ENCODE measurements at regions not wholly inside any gene's neighbourhood (a gene's known extent, or its start where the extent isn't known, plus 50 kb on each side); places are given as distances from the start of the nearest gene placed in this dataset.
"Not testable (repeated sequence)": the region's sequence is repeated elsewhere in the genome, so short reads cannot be mapped to it uniquely, and the experiment has no call there.

DNA sequence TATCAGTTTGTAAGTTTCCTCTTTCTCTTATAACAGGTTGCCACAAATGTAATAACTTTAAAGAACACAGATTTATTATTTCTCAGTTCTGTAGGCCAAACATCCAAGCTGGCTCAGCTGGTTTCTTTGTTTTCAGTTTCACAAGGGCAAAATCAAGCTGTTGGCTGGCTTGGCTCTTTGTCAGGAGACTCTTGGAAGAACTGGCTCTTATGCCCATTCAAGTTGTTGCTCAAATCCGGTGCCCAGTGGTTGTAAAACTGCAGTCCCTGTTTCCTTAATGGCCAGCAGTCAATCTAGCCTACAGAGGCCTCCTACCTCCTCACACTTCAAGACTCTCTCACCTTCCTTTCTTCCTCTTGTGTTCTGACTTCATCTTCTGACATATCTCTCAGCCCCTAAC lies 1171.0 kb downstream of the MRPL39 start:
- DNase-seq: no peak

DNA sequence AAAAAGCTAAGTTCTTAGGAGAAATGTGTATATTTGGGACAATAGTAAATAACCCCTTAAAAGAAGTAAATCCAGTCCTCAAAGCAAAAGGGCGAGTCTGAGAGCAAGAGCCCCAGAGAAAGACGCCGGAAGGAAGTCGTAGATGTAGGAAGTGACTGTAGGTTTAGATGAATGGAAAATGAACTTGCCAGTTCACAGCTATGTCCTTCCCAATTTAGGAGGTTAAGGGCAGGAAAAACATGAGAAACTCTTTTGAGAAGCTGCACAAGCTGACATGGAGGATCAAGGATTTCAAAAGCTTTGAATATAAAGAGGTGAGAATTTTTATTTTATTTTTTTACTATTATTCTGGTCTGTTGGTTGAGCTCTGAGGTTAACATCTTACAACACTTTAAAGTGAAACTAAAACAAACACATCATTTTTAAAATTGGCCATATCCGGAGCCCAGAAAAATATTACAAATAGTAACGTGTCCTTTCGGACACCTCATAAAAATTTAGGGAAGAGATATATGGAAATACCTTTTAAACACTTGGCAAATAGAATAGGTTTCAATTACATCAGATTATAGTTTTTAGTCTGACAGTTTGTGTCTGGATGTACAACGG lies 1178.6 kb downstream of the MRPL39 start:
- DNase-seq: no peak

DNA sequence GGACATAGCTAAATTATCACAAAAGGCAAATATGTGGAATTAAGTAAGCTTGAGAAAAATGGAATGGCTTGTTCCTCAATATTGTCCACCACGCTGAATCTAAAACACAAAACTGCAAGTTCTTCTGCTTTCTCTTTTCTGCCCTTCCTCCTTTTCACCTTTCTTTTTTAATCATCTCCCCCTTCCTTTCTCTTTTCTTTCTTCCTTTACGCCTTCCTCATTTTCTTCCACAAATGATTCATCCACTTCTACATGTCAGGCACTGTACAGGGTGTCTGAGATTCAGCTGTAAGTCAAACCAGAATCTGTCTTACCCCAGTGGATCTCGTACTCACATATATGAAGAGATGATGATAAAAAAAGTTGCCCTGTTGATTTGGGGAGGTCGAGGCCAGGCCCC lies 1182.5 kb downstream of the MRPL39 start:
- DNase-seq: no peak

DNA sequence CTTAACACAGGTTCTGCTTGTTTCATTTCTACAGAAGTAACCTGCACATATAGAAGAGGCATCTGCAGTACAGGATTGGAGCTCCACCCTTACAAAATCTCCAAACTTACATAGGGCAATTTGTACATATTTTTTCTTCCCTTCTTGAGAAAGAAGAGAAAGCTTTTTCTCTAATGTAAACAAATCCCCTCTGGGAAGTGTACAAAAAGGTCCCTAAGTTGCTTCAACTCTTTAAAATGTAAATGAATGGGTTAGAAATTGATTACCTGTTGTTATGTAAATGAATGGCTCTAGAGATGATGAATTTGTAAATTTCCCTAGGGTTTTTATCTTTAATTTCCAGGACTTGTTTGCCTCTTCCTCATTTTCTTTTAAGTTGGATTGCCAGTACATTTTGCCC lies 1183.7 kb downstream of the MRPL39 start:
- no peak for DNase-seq

DNA sequence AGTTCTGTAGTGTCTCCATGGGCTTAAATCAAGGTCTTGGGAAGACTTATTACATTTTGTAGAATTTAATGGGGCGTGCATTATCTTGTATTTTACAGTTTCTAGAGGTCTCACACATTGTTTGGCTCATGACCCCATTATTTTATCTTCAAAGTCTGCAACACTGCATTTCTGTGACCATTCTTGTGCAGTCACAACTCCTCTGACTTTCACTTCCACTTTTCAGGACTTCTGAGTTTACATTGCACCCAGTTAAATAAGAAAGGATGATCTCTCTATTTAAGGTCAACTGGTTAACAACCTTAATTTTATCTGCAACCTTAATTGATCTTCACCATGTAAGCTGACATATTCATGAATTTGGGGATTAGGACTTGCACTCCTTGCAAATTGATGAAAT lies 1186.6 kb downstream of the MRPL39 start:
- DNase-seq: no peak

DNA sequence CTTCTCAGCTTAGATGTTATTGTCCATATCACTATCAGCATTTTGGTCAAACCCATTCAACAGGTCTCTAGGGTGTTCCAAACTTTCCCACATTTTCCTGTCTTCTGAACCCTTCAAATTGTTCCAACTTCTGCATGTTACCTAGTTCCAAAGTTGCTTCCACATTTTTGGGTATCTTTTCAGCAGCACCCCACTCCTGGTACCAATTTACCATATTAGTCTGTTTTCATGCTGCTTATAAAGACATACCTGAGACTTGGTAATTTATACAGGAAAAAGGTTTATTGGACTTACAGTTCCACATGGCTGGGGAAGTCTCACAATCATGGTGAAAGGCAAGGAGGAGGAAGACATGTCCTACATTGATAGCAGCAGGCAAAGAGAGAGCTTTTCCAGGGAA lies 1187.6 kb downstream of the MRPL39 start:
- not testable (repeated sequence) for DNase-seq

DNA sequence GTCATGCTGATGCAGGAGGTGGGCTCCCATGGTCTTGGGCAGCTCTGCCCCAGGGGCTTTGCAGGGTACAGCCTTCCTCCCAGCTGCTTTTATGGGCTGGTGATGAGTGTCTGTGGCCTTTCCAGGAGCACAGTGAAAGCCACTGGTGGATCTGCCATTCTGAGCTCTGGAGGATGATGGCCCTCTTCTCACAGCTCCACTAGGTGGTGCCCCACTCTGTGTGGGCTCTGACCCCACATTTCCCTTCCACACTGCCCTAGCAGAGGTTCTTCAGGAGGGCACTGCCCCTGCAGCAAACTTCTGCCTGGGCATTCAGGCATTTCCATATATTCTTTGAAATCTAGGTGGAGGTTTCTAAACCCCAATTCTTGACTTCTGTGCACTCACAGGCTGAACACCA lies 1188.6 kb downstream of the MRPL39 start:
- no peak for DNase-seq

DNA sequence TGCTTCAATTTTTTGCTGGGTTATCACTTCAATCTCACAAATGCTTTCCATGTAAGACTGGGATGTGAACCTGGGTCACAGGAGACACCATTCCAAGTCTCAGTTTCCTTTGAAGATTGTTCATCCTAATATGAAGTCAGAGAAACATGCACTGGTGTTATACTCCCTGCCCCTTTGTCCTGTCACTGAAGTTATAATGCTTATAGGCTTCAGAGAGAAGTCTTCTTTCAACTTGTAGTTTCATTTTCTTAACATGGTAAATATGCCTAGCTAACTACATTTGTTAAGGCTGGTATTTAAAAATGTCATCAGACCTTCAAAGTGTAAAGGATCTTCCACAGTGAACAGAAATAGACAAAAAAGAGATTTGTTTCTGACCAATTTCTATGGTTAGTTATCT lies 1195.9 kb downstream of the MRPL39 start:
- DNase-seq: no peak

DNA sequence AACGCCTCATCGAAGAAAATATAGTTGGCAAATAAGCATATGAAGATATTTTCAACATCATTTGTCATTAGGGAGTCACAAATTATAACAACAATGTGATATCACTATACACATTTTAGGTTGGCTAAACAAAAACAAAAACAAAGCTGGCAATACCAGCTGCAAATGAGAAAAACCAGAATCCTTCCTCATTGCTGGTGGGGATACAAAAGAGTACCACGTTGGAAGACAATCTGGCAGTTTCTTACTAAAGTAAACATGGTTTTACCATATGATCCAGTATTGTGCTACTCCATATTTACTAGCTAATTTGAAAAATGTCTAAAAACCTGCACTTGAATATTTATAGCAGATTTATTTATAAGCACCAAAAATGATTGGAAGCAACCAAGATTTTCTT lies 1204.1 kb downstream of the MRPL39 start:
- DNase-seq: no peak

DNA sequence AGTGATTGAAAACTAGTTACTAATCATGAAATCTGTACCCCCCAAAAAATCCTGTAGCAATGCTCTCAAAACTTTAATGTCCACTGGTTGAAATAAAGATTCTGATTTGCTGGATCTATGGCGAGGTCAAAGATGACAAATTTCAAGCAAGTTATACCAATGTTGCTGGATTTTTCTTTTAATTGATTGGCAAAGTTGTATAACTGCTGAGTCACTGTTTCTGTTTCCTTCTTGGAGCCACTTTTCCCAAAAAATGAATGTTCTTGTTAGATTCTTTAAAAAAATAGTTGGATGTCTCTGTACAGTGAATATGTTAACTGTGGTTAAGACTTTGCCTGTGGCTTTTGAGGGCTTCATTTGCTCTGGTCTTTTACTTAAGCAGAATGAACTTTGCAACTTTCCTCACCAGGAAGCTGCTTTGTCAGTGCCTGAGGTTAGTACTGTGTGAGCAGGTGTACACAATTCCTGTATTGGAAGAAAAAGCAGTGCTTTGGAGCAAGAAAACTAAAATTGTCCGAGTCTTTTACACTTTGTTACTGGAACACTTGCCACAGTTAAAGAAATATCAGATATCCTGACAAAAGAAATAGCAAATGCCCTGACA lies 1211.9 kb downstream of the MRPL39 start:
- no peak for DNase-seq

DNA sequence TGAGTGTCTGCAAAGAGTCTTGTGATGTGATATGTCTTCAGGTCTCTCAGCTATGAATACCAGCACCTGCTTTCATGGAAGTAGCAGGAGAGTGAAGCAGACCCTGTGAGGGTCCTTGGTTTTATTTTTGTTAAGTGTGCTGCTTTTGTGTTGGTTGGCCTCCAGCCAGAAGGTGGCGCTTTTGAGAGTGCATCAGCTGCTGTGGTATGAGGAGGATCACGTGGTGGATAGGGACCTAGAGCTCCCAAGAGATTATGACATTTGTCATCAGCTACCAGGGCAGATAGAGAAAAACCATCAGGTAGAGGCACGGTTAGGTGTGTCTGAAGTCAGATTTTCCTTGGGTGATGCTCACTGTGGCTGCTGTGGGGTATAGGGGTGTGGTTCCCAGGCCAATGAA lies 1232.1 kb downstream of the MRPL39 start:
- peak in 1 of 4 experiments; percentile 0 for DNase-seq

DNA sequence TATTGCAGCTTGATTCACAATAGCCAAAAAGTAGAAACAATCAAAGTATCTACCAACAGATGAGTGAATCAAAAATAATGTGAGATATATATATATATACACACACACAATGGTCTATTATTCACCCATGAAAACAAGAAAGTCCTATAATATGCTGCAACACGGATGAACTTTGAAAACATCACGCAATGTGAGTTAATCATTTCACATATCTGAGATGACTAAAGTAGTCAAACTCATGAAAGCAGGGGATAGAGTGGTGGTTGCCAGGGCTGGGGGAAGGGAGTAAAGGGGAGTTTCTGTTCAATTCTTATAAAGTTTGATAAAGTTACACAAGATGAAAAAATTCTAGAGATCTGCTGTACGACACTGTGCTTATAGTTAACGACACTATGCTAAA lies 1234.8 kb downstream of the MRPL39 start:
- no peak for DNase-seq

DNA sequence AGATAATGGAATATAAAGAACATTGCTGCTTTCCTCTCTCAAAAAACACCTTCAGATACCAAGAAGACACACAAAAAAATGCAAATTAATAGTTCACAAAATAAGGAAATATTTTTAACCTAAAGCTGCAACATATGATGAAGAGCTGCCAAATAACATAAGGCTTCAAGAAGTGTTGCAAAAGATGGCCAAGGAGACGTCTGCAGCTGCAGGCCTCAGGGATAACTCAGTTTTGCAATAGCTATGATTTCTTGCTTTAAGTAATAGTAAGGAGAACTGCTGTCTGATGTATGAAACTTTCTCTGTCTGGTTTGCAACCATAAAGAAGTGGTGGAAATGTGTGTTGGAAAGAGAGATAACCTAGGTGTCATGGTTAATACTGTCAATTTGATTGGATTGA lies 1237.5 kb downstream of the MRPL39 start:
- DNase-seq: no peak

DNA sequence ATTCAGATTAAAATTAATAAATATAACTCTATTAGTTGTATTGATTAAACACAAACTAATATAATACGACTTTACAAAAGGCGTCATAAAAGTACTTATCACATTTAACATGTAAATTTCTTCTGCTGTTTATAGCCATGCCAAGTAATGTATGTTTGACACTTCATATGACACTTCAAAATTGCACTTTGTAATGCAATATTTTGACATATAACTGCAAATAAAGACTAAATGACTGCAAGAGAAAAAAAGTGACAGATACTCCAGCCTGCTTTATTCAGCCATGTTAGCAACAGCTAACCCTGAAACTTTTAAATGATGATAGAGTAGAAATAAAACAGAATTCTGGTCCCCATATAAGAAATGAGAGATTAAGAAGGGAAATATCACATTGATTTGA lies 1238.0 kb downstream of the MRPL39 start:
- DNase-seq: no peak

DNA sequence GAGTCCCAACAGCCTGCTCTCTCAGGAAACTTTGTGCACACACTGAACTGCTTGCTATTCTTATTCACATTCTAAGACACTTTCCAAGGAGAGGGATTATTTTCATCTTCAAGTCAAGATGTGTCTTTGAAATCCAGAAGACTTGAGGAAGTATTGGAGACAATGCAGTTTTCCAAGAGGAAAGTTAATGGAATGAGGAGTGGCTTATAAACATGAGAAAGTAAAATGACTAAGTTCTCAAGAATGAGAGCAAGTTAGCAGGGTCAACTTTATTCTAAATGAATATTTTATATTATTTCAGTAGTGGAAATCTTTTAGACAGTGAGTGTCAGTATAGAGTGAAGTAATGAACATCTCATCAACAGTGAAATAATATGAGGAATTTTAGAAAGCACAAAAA lies 1239.3 kb downstream of the MRPL39 start:
- DNase-seq: no peak

DNA sequence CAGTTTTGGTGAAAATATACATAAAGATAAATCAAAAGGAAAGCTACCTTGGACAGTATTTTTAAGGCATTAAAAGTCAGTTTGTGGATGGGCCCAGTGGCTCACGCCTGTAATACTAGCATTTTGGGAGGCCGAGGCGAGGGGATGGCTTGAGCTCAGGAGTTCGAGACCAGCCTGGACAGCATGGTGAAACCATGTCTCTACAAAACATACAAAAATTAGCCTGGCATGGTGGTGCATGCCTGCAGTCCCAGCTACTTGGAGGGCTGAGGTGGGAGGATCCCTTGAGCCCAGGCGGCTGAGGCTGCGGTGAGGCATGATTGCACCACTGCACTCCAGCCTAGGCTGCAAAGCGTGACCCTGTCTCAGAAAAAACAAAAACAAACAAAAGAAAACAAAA lies 1253.8 kb downstream of the MRPL39 start:
- no peak for DNase-seq

DNA sequence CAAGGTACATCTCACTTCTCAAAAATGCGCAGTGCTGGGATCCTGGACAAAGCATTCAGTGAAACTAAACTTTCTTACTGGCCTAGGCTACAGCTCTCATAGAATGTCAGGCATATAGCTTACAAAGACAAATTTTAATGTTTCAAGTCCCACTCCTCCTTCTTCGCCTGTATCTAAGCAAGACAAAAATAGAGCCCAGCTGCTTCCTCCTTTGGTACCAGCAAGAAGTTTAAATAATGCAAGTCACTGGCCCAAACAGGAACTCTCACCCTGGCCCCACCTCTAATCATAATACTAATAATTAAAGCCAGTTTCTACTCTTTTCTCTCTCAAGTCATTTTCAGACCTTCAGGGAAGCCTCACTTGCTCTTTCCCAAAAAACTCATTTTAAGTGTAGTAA lies 1267.9 kb downstream of the MRPL39 start:
- DNase-seq: no peak

DNA sequence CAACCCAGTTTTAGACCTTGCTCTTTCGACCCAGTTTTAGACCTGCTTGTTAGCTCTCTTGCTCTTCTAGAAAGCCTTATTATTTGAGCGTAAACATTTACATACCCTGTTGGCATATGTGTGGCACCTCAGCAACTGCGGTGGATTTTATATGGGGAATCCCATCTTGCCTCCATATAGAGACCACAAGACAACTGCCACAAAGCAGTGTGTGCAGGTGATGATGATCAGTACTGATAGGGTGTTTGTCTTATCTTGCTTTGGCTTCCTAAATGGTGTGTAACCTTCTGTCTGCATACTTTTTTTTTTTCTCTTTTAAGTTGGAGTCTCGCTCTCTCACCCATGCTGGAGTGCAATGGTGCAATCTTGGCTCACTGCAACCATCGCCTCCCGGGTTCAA lies 1270.8 kb downstream of the MRPL39 start:
- no peak for DNase-seq

DNA sequence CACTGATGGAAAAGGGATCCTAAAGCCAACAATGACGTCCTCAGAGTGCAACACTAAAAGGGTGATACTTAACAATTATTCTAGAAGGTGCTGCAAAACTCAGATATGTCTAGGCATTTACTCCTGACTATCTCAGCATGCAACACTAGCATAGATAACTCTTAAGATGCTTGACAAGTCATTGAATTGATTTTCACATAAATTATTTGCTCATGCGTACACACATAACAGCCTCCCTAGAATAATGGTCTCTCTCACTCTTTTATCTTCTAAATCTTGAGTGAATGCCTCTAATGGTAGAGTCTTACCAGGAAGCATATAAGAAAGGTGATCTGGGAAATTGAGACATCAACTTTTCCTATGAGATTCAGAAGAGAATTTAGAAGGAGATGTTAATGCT lies 1283.7 kb downstream of the MRPL39 start:
- DNase-seq: no peak

DNA sequence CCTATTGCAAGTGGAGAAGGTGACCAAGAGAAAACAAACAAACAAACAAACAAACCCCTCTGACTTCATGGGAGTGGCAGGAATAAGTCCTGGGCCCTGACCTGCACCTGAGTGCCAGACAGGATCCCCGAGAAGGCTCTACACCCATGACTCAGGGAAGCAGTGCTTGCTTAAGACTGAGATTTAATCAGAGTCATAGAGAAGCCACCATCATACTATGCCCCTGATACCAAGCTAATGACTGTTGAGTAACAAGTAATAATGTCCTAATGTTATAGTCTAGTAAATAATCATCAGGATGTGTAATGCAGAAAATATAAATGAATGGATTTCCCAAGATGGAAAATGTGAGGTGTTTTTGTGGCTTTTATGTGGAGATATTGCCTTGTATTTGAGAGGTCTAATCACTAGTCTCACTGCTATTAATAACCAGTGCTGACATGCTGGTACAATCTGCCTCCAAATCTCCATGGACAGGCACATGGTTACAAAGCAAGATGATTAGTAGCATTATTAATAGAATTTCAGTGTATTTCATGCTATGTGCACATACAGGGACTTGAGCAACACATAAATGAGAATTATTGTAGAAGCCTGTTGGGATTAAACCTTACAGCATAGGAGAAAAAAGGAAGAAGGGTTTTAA lies 1290.9 kb downstream of the MRPL39 start:
- DNase-seq: no peak

DNA sequence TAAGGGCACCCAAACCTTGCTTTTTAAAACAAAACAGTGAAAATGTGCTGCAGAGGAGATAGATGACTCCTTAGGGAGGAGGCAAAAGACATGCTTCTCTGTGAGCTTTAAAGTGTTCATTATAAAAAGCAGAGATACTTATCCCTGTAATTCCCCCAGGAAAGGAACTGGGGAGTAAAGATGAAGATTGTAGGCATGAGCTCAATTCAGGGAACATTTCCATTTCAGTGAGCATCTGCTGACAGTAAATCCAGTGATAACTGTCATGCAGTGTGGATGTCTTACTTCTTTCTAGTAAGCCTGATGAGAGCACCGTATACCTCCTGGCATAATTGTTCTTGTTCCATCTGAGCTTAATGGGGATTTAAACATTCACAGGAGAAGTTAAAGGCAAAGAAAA lies 1296.5 kb downstream of the MRPL39 start:
- DNase-seq: no peak

DNA sequence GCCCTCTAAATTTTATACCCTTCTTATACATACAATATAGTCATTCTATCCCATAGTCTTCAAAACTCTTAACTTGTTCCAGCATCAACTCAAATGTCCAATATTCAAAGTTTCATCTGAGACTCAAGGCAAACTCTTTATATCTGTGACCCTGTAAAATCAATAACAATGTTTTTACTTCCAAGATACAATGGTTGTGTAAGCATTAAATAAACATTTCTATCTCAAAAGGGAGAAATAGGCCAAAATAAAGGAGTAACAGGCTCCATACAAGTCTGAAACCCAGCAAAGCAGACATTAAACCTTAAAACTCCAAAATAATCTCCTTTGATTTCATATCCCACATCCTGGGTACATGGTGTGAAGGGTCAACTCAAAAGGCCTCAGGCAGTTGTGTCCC lies 1299.1 kb downstream of the MRPL39 start:
- DNase-seq: no peak

DNA sequence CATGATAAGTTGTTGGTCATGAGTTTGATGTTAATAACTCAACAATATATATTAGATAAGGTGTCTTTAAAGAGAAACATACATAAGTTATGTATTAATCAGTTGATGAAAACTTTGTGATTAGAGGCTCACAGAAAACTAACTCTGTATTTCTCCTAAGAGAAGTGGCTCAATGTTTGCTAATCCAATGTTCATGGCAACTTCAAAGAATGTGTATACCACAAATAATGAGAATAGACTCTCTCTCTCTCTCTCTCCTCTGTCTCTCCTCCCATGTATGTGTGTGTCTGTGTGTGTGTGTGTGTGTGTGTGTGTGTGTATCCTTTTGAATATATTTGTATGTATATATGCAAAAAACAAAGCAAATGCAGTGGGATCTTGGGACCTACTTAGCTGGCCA lies 1304.9 kb downstream of the MRPL39 start:
- no peak for DNase-seq

DNA sequence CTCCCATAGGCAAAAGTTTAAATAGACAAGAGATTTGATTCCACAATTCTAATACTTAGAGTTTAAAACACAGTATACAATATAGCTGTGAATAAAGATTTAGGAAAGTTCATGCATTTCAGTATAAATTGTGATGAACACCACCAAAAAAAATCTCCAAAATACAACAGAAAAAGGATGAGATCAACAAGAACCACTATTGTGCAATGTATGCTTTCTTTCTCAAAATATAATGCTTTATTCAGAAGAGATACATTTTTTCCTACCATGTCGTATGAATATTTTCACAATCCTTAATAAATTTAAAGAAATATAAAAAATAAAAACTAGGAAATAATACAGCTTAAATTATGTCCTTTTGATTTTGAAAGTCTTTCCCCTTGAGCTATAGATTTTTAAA lies 1309.2 kb downstream of the MRPL39 start:
- no peak for DNase-seq

DNA sequence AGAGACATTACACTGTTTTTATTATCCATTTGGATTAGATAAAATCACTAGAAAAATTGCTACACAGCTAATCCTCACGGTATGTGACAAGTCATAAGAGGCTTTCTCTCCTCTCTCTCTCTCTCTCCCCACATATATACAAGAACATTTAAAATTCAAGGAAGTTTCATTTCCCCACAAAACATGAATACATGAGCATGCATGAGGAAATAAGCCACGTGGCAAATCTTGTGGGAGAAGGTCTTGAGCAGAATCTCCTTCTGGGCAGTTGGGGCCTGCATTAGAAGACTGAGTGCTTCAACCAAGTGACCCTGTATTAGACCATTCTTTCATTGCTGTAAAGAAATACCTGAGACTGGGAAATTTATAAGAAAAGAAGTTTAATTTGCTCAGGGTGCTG lies 1313.1 kb downstream of the MRPL39 start:
- DNase-seq: no peak

All from activated naive CD4-positive, alpha-beta T cell (primary cell).